Activated naive CD4-positive, alpha-beta T cell treated with anti-CD3 and anti-CD28 coated beads, Interleukin-2, amount 10 ng/mL, durations not matched to agents 7 days and 5 days (primary cell): ENCODE measurements at regions not wholly inside any gene's neighbourhood (a gene's known extent, or its start where the extent isn't known, plus 50 kb on each side); places are given as distances from the start of the nearest gene placed in this dataset.

Experiments used
- CTCF ChIA-PET: fragments of 350-600 bp; sonication (Branson Sonifier 250); formaldehyde crosslinking; loops from one replicate; lab custom pipeline; 2021; ENCODE audit warnings: antibody characterized with exemption; lab: Charles Lee
- DNase-seq: peaks from one replicate; pipeline ENCODE4 v3.0.0-alpha.2; 2020
- H3K27ac Mint-ChIP-seq: one replicate; pipeline ENCODE4 v1.8.0; 2021; ENCODE audit warnings: mild to moderate bottlenecking, moderate library complexity, mixed read lengths
- H3K27me3 Mint-ChIP-seq: one replicate; pipeline ENCODE4 v1.8.0; 2021; ENCODE audit warnings: mild to moderate bottlenecking, mixed read lengths
- H3K36me3 Mint-ChIP-seq: one replicate; pipeline ENCODE4 v1.8.0; 2021; ENCODE audit warnings: mixed read lengths
- H3K4me1 Mint-ChIP-seq: one replicate; pipeline ENCODE4 v1.8.0; 2021; ENCODE audit warnings: mixed read lengths
- H3K4me3 Mint-ChIP-seq: one replicate; pipeline ENCODE4 v1.8.0; 2021; ENCODE audit warnings: mild to moderate bottlenecking, moderate library complexity, mixed read lengths
- H3K9me3 Mint-ChIP-seq: one replicate; pipeline ENCODE4 v1.8.0; 2021; ENCODE audit warnings: mixed read lengths

DNA sequence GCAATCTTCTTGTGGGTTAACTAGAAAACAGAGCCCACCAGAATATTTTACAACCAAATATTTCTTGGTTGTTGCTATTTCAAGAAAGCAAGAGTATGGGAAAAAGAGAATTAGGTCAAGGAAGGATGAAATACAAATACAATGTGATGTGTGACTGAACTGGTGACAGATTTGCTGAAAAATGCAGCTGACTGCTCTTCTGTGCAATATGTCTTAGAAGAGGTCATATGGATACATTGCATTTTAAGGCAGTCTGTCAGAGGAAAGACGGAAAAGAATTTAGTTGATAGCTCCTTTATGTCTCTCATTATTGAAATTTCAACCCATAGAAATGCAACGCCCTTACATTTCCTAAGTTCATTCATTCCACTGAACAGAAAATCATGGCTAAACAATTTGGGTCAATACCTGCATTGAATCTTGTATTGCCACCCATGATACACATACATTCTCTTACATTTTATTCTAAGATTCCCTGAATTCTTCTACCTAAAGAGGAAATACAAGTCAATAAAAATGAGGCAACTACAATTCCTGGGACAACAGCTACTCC, 423.1 kb downstream of the ADAM29 start:
- CTCF ChIA-PET: no interaction called here
- Mint-ChIP-seq H3K36me3 (no peaks in the 10 kb centered on the region), H3K9me3 (peaks cover 8% of the 10 kb centered on the region), H3K4me1 (no peaks in the 10 kb centered on the region), H3K27ac (no peak overlapping the region), H3K27me3 (no peaks in the 10 kb centered on the region), H3K4me3 (no peak overlapping the region)
- DNase-seq: no peak

DNA sequence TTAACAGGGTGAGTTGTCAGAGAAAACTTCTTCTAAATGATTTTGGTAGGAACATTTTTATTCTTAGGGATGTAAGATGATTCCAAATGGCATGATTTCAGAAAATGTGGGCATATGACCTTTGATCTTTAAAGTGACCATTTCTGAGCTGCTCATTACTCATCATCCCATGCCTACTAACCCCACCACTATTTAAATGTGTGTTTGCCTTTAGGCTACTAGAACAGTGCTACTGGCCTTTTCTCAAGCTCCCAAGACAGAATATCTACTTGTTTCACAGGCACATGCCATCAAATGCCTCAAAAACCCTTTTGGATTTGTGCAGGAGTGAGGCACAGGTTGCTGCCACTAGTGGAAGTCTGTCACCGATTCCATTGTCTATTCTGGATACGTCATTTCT, 428.2 kb downstream of the ADAM29 start:
- no peaks in the 10 kb centered on the region for H3K27me3 Mint-ChIP-seq
- no peaks in the 10 kb centered on the region for H3K4me1 Mint-ChIP-seq
- CTCF ChIA-PET: no interaction called here
- H3K4me3 Mint-ChIP-seq: no peak overlapping the region
- no peak overlapping the region for H3K27ac Mint-ChIP-seq
- DNase-seq: no peak
- H3K36me3 Mint-ChIP-seq: no peaks in the 10 kb centered on the region
- peaks cover 8% of the 10 kb centered on the region for H3K9me3 Mint-ChIP-seq

DNA sequence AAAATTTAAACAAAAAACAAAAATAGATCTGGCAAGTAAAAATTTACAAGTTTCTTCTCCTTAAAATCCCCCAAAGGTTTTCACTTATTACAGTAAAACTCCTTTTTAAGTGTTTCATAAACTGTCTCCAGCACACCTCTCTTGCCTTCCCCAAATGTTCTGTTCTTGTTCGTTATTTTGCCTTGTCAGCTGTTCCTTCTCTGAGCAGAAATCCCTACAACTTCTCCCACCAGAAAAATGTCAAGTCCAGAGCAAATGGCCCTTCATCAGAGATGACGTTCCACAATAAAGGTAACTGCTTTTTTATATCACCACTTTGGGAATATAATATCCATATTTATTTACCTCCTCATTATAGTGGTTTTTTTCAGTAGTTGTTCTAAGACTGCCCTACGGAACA, 432.1 kb downstream of the ADAM29 start:
- DNase-seq: no peak
- no peak overlapping the region for H3K4me3 Mint-ChIP-seq
- CTCF ChIA-PET: no interaction called here
- no peaks in the 10 kb centered on the region for H3K4me1 Mint-ChIP-seq
- no peaks in the 10 kb centered on the region for H3K9me3 Mint-ChIP-seq
- H3K27ac Mint-ChIP-seq: no peak overlapping the region
- no peaks in the 10 kb centered on the region for H3K27me3 Mint-ChIP-seq
- no peaks in the 10 kb centered on the region for H3K36me3 Mint-ChIP-seq

DNA sequence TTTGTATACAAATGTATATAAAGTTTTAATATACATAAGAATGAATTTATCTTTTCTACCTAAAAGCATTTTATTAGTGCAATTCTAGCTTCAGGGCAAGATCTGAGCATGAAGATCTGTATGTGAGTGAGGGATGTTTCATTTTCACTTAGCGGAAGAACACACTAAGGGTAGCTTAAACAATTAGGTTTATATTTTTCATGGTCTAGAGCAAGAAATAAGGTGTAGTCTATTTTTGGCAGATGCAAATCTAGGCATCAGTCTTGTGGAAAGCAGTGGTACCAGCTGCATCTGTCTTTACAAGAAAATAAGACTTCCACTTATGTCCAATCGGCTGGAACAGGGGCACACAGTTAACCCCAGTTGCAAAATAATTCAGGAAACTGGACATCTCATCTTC, 433.3 kb downstream of the ADAM29 start:
- no peak overlapping the region for H3K27ac Mint-ChIP-seq
- no peaks in the 10 kb centered on the region for H3K27me3 Mint-ChIP-seq
- CTCF ChIA-PET: no interaction called here
- no peak for DNase-seq
- no peak overlapping the region for H3K4me3 Mint-ChIP-seq
- peaks cover 2% of the 10 kb centered on the region for H3K9me3 Mint-ChIP-seq
- no peaks in the 10 kb centered on the region for H3K4me1 Mint-ChIP-seq
- H3K36me3 Mint-ChIP-seq: no peaks in the 10 kb centered on the region

DNA sequence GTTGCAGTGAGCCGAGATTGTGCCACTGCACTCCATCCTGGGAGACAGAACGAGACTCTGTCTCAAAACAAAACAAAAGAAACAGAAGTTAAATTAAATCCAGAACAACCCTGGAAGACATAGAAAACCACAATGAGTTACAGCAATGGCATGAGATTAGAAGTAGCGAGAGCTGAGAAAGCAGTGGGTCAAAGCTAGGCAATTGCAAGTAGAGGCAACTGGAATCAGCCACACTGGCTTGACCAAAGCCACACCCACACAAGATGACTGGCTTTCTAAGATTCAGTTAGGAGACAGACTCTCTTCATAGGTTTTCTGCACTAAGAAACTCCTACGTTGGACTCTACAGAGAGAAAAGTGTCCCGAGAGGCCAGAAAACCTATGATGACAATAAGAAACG, 443.0 kb downstream of the GPM6A start:
- CTCF ChIA-PET: no interaction called here
- Mint-ChIP-seq H3K36me3 (no peaks in the 10 kb centered on the region), H3K9me3 (no peaks in the 10 kb centered on the region), H3K4me1 (no peaks in the 10 kb centered on the region), H3K27me3 (no peaks in the 10 kb centered on the region), H3K27ac (no peak overlapping the region), H3K4me3 (no peak overlapping the region)
- no peak for DNase-seq

- no peaks in the 10 kb centered on the region for H3K9me3 Mint-ChIP-seq
- DNase-seq: no peak
- CTCF ChIA-PET: no interaction called here
- H3K36me3 Mint-ChIP-seq: no peaks in the 10 kb centered on the region
- H3K27ac Mint-ChIP-seq: no peak overlapping the region
- no peaks in the 10 kb centered on the region for H3K27me3 Mint-ChIP-seq
- no peaks in the 10 kb centered on the region for H3K4me1 Mint-ChIP-seq
- no peak overlapping the region for H3K4me3 Mint-ChIP-seq
These were observed 441.0 kb downstream of the GPM6A start for GRCh38 chr4:175371091-175371490.

- no peak for DNase-seq
- Mint-ChIP-seq H3K4me1 (no peaks in the 10 kb centered on the region), H3K36me3 (no peaks in the 10 kb centered on the region), H3K4me3 (no peak overlapping the region), H3K9me3 (no peaks in the 10 kb centered on the region), H3K27me3 (no peaks in the 10 kb centered on the region), H3K27ac (no peak overlapping the region)
- CTCF ChIA-PET: no interaction called here
These were observed 439.0 kb downstream of the GPM6A start for GRCh38 chr4:175373031-175373430.

GRCh38 chr4:175374459-175374858, 437.6 kb downstream of the GPM6A start:
- no peaks in the 10 kb centered on the region for H3K27me3 Mint-ChIP-seq
- CTCF ChIA-PET: no interaction called here
- no peak overlapping the region for H3K27ac Mint-ChIP-seq
- H3K4me1 Mint-ChIP-seq: no peaks in the 10 kb centered on the region
- H3K4me3 Mint-ChIP-seq: no peak overlapping the region
- no peak for DNase-seq
- no peaks in the 10 kb centered on the region for H3K36me3 Mint-ChIP-seq
- no peaks in the 10 kb centered on the region for H3K9me3 Mint-ChIP-seq

DNA sequence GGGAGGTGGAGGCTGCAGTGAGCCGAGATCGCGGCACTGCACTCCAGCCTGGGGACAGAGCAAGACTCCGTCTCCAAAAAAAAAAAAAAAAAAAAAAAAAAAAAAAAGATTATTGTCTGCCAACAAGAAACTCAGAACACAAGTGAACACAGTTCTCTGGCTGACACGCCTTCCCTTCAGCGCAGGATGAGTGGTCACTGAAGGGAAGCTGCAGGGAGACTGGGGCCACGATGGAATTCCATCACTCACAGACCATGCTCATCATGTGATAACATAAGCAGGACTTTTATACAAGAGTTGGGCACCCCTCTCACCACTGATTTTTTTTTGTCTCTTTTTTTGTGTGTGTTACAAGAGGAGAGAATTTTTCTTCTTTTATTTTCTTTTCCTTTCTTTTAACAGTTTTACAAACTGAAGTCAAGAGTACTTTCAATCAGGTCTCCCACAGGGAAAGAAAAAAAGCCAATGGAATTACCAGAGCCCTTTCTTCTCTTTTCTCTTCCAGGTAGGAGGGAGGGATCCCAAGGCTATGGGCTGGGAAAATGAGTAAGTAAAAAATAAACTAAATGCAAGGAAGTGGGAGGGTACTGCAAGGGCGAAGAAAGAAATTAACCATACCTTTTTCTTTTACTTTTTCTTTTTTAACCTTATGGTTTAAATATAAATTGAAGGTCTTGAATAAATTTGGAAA, 435.6 kb downstream of the GPM6A start:
- DNase-seq: no peak
- H3K27ac Mint-ChIP-seq: no peak overlapping the region
- no peak overlapping the region for H3K4me3 Mint-ChIP-seq
- H3K27me3 Mint-ChIP-seq: no peaks in the 10 kb centered on the region
- CTCF ChIA-PET: no interaction called here
- no peaks in the 10 kb centered on the region for H3K36me3 Mint-ChIP-seq
- H3K9me3 Mint-ChIP-seq: no peaks in the 10 kb centered on the region
- no peaks in the 10 kb centered on the region for H3K4me1 Mint-ChIP-seq

DNA sequence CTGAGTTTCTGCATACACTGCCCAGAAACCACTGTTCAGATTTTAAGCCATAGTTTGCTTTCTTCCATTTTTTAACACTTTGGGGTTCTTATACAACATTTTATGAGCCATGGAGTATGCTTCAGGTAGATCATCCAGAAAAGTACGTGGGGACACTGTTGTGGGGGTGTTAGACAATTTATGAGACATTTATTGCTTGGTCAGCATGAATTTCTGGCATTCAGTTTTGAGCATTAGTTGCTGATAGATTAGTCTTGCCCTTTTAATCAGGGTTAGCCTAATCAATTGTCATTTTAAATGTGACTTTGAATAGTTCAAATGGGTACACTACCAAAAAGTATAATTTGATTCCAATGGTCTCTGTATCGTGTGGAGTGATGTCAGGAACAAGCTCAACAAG, 434.9 kb downstream of the GPM6A start:
- Mint-ChIP-seq H3K36me3 (no peaks in the 10 kb centered on the region), H3K27ac (no peak overlapping the region), H3K27me3 (no peaks in the 10 kb centered on the region), H3K9me3 (no peaks in the 10 kb centered on the region), H3K4me1 (no peaks in the 10 kb centered on the region), H3K4me3 (no peak overlapping the region)
- CTCF ChIA-PET: no interaction called here
- no peak for DNase-seq

- Mint-ChIP-seq H3K4me1 (no peaks in the 10 kb centered on the region), H3K9me3 (peaks cover under 1% of the 10 kb centered on the region), H3K27ac (no peak overlapping the region), H3K27me3 (no peaks in the 10 kb centered on the region), H3K4me3 (no peak overlapping the region), H3K36me3 (no peaks in the 10 kb centered on the region)
- CTCF ChIA-PET: no interaction called here
- no peak for DNase-seq
These were observed 433.7 kb downstream of the GPM6A start for GRCh38 chr4:175378372-175378771.

DNA sequence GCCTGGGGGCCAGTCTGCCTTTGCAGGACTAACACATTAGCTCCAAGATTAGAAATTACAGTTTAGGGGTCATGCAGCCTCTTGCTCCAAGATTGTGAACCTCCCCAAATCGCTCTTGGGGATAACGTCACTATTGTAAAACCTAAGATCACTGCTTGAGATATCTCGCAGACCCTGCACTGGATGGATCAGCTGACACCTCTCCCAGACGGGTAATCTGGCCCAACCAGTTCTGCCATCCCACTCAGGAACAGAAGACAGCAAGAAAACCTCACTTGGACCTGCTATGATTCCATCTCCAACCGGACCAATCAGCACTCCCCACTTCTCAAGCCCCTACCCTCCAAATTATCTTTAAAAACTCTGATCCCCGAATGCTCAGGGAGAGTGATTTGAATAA, 431.2 kb downstream of the GPM6A start:
- Mint-ChIP-seq H3K27me3 (no peaks in the 10 kb centered on the region), H3K4me1 (no peaks in the 10 kb centered on the region), H3K36me3 (no peaks in the 10 kb centered on the region), H3K4me3 (no peak overlapping the region), H3K27ac (no peak overlapping the region), H3K9me3 (peaks cover 1% of the 10 kb centered on the region)
- CTCF ChIA-PET: no interaction called here
- DNase-seq: no peak

DNA sequence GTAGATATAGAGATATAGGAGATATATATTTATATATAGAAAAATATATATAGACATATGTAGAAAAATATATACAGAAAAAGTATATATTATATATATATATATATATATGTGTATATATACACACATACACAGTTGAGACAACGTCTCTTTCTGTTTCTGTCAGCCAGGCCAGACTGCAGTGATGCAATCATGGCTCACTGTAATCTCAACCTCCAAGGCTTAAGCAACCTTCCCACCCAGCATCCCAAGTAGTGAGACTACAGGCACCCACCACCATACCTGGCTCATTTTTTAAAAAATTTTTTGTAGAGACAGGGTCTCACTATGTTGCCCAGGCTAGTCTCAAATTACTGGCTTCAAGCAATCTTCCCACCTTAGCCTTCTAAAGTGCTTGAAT, 426.3 kb downstream of the GPM6A start:
- DNase-seq: no peak
- CTCF ChIA-PET: no interaction called here
- Mint-ChIP-seq H3K4me1 (no peaks in the 10 kb centered on the region), H3K27ac (no peak overlapping the region), H3K27me3 (no peaks in the 10 kb centered on the region), H3K4me3 (no peak overlapping the region), H3K36me3 (no peaks in the 10 kb centered on the region), H3K9me3 (peaks cover 6% of the 10 kb centered on the region)

DNA sequence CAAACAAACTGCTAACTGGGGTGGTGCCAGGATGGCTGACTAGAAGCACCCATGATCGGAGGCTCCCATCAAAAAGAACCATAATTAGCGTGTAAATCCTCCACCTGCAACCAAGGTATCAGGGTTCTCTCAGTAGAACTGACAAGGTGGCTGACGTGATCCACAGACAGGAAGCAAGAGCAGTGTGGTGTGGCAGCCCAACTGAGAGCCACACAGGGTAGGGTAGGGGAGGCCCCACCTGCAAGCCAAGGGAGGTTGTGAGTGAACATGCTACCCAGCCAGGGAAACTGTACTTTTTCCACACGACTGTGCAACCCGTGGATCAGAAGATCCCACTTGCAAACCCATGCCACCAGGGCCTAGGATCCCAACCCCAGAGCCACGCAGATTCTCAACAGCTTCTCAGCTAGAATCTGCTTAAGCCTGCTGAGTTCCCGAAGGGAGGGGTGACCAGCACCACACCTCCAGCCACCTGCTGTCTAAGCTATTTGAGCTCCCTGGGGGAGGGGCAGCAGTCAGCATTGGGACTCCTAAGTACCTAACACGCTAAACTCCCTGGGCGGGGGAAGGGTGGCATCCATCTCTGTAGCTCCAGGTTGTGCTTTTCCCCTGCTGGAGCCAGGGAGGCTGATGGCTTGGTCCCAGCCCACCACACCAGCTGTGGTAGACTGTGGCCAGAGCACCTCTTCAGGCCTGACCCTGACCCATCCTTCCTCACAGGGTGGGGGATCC, 425.1 kb downstream of the GPM6A start:
- Mint-ChIP-seq H3K4me1 (no peaks in the 10 kb centered on the region), H3K27ac (no peak overlapping the region), H3K4me3 (no peak overlapping the region), H3K27me3 (no peaks in the 10 kb centered on the region), H3K9me3 (peaks cover 6% of the 10 kb centered on the region), H3K36me3 (no peaks in the 10 kb centered on the region)
- no peak for DNase-seq
- CTCF ChIA-PET: no interaction called here

- H3K9me3 Mint-ChIP-seq: no peaks in the 10 kb centered on the region
- H3K4me1 Mint-ChIP-seq: no peaks in the 10 kb centered on the region
- H3K4me3 Mint-ChIP-seq: no peak overlapping the region
- no peak overlapping the region for H3K27ac Mint-ChIP-seq
- no peak for DNase-seq
- no peaks in the 10 kb centered on the region for H3K27me3 Mint-ChIP-seq
- CTCF ChIA-PET: no interaction called here
- no peaks in the 10 kb centered on the region for H3K36me3 Mint-ChIP-seq
These were observed 417.9 kb downstream of the GPM6A start for GRCh38 chr4:175394208-175394607.
